ENCODE measurements at regions not wholly inside any gene's neighbourhood (a gene's known extent, or its start where the extent isn't known, plus 50 kb on each side); places are given as distances from the start of the nearest gene placed in this dataset.
A peak's percentile ranks its signal among the peaks of the same experiment; 100 is the strongest.

DNA sequence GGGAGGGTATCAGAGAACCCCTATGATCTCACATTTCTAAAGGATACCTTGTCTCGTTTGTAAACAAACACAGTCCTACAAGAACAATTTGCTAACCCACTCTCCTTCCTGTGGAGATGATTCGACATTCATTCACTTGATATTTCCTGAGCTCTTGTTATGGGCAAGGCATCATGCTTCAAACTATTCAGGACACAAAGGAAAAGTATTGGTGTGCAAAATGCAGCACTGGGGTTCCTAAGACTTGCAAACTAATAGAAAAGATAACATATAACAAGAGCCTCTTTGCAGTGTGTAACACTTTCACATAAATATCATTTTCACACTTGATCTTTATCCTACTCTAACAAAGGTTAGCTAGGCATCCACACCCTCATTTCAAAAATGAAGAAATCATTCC lies 211.5 kb upstream of the BLID start:
- no peaks in the 10 kb centered on the region for H3K36me3 ChIP-seq (ENCODE audit: insufficient read depth, low read length)
- TF ChIP-seq, protein P1, sequence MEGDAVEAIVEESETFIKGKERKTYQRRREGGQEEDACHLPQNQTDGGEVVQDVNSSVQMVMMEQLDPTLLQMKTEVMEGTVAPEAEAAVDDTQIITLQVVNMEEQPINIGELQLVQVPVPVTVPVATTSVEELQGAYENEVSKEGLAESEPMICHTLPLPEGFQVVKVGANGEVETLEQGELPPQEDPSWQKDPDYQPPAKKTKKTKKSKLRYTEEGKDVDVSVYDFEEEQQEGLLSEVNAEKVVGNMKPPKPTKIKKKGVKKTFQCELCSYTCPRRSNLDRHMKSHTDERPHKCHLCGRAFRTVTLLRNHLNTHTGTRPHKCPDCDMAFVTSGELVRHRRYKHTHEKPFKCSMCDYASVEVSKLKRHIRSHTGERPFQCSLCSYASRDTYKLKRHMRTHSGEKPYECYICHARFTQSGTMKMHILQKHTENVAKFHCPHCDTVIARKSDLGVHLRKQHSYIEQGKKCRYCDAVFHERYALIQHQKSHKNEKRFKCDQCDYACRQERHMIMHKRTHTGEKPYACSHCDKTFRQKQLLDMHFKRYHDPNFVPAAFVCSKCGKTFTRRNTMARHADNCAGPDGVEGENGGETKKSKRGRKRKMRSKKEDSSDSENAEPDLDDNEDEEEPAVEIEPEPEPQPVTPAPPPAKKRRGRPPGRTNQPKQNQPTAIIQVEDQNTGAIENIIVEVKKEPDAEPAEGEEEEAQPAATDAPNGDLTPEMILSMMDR (IDR thresholded peaks at IDR 0.05; ENCODE audit: insufficient read depth, low read depth, low read length) = no peak
- no peak for TF ChIP-seq EZH2 (IDR thresholded peaks at IDR 0.05; ENCODE audit: insufficient read depth, low read length)
- DNase-seq (ENCODE audit: low read depth) (no peak), FAIRE-seq (no peak)
- H3K27me3 ChIP-seq (ENCODE audit: insufficient read depth, low read length) = no peaks in the 10 kb centered on the region
- H3K27me3 Mint-ChIP-seq (ENCODE audit: low read depth, unreplicated experiment) = peaks cover 3% of the 10 kb centered on the region
- H4K20me1 ChIP-seq (ENCODE audit: insufficient read depth, low read length) = no peaks in the 10 kb centered on the region
- H3K9me3 Mint-ChIP-seq (ENCODE audit: unreplicated experiment) = no peaks in the 10 kb centered on the region
- no peak overlapping the region for H3K27ac ChIP-seq (ENCODE audit: low read depth, low read length)
- H3K4me3 Mint-ChIP-seq (ENCODE audit: unreplicated experiment) = no peak overlapping the region
- no peaks in the 10 kb centered on the region for H3K9me3 ChIP-seq (ENCODE audit: insufficient read depth, low read depth, low read length)
- no peak overlapping the region for H3K9ac ChIP-seq (ENCODE audit: low read length)
- H3K27ac Mint-ChIP-seq (ENCODE audit: unreplicated experiment) = no peak overlapping the region
- H3K4me1 Mint-ChIP-seq (ENCODE audit: low read depth, unreplicated experiment) = no peaks in the 10 kb centered on the region
- no peak overlapping the region for H3K4me2 ChIP-seq (ENCODE audit: low read length)
- no peaks in the 10 kb centered on the region for H3K36me3 Mint-ChIP-seq (ENCODE audit: low read depth, unreplicated experiment)
- H2AFZ ChIP-seq (ENCODE audit: low read depth, low read length) = no peak overlapping the region
- H3K4me3 ChIP-seq (ENCODE audit: insufficient read depth, low read depth, low read length) = no peak overlapping the region
- H3K4me1 ChIP-seq (ENCODE audit: insufficient read depth, low read length) = no peaks in the 10 kb centered on the region
- H3K79me2 ChIP-seq (ENCODE audit: insufficient read depth, low read length) = no peaks in the 10 kb centered on the region

DNA sequence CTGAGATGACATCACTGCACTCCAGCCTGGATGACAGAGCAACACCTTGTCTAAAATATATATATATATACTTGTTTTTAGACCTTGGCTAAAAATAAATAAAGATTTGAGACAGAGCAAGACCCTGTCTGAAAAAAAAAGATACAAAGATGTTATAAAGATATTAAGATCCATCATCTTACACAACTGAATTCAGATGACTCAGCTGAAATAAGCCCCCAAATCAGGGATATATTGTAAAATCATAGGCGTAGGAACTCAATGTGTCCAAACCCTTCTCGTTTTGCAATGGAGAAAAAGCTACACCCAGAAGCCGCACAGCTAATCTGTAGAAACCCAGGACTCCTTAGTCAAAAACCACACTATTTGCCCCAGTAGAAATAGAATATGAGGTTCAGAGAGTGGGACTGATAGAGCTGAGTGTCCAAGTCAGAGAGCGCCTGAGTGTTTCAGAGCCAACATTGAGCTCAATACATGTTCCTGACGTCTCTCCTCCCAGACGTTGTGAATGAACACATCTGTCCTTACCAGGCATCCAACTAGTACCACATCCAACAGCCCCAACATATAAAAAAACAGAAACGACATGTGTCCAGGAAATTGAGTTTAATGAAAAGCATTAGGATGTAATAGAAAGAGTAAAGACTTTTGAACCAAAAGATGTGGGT lies 207.9 kb upstream of the BLID start:
- Mint-ChIP-seq H3K4me1 (ENCODE audit: low read depth, unreplicated experiment) (peaks cover 3% of the 10 kb centered on the region), H3K4me3 (ENCODE audit: unreplicated experiment) (no peak overlapping the region), H3K9me3 (ENCODE audit: unreplicated experiment) (no peaks in the 10 kb centered on the region), H3K36me3 (ENCODE audit: low read depth, unreplicated experiment) (no peaks in the 10 kb centered on the region), H3K27me3 (ENCODE audit: low read depth, unreplicated experiment) (peaks cover 11% of the 10 kb centered on the region), H3K27ac (ENCODE audit: unreplicated experiment) (no peak overlapping the region)
- no peaks in the 10 kb centered on the region for H4K20me1 ChIP-seq (ENCODE audit: insufficient read depth, low read length)
- H3K4me2 ChIP-seq (ENCODE audit: low read length) = no peak overlapping the region
- FAIRE-seq (no peak), DNase-seq (ENCODE audit: low read depth) (no peak)
- H3K27me3 ChIP-seq (ENCODE audit: insufficient read depth, low read length) = peaks cover 8% of the 10 kb centered on the region
- H3K4me1 ChIP-seq (ENCODE audit: insufficient read depth, low read length) = no peaks in the 10 kb centered on the region
- H2AFZ ChIP-seq (ENCODE audit: low read depth, low read length) = no peak overlapping the region
- H3K27ac ChIP-seq (ENCODE audit: low read depth, low read length) = no peak overlapping the region
- H3K9ac ChIP-seq (ENCODE audit: low read length) = no peak overlapping the region
- H3K36me3 ChIP-seq (ENCODE audit: insufficient read depth, low read length) = no peaks in the 10 kb centered on the region
- H3K79me2 ChIP-seq (ENCODE audit: insufficient read depth, low read length) = no peaks in the 10 kb centered on the region
- TF ChIP-seq EZH2 (IDR thresholded peaks at IDR 0.05; ENCODE audit: insufficient read depth, low read length) = no peak
- TF ChIP-seq, protein P1 (IDR thresholded peaks at IDR 0.05; ENCODE audit: insufficient read depth, low read depth, low read length) = no peak
- H3K9me3 ChIP-seq (ENCODE audit: insufficient read depth, low read depth, low read length) = no peaks in the 10 kb centered on the region
- no peak overlapping the region for H3K4me3 ChIP-seq (ENCODE audit: insufficient read depth, low read depth, low read length)

DNA sequence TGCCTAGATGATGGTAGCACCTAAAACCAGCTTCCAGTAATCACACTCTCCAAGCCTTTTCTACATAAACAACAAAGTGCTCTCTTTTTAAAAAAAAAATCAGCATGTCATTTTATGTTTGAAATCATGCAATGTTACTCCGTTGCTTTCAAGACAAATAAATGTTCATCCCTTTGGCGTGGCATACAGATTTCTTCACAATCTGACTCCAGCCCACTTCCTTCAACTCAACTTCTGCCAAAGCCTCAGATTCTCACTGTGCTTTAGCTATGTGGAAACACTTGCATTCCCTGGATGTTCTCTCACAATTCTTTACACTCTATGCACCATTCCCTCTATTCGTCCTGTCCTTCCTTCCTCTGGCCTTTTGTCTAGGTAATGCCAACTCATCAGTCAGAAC lies 206.3 kb upstream of the BLID start:
- FAIRE-seq = peak; percentile 37
- no peaks in the 10 kb centered on the region for H3K4me1 ChIP-seq (ENCODE audit: insufficient read depth, low read length)

More for the DNA sequence above, 206.3 kb upstream of the BLID start:
- H3K27me3 Mint-ChIP-seq (ENCODE audit: low read depth, unreplicated experiment) = peaks cover 11% of the 10 kb centered on the region
- H3K36me3 ChIP-seq (ENCODE audit: insufficient read depth, low read length) = no peaks in the 10 kb centered on the region
- no peak overlapping the region for H2AFZ ChIP-seq (ENCODE audit: low read depth, low read length)
- peaks cover 8% of the 10 kb centered on the region for H3K27me3 ChIP-seq (ENCODE audit: insufficient read depth, low read length)
- H3K4me1 Mint-ChIP-seq (ENCODE audit: low read depth, unreplicated experiment) = peaks cover 5% of the 10 kb centered on the region
- H3K27ac Mint-ChIP-seq (ENCODE audit: unreplicated experiment) = no peak overlapping the region
- no peak overlapping the region for H3K9ac ChIP-seq (ENCODE audit: low read length)
- peak; percentile 59 for DNase-seq (ENCODE audit: low read depth)
- no peaks in the 10 kb centered on the region for H4K20me1 ChIP-seq (ENCODE audit: insufficient read depth, low read length)
- no peak overlapping the region for H3K27ac ChIP-seq (ENCODE audit: low read depth, low read length)
- no peaks in the 10 kb centered on the region for H3K9me3 ChIP-seq (ENCODE audit: insufficient read depth, low read depth, low read length)
- no peak overlapping the region for H3K4me3 ChIP-seq (ENCODE audit: insufficient read depth, low read depth, low read length)
- H3K79me2 ChIP-seq (ENCODE audit: insufficient read depth, low read length) = no peaks in the 10 kb centered on the region
- H3K36me3 Mint-ChIP-seq (ENCODE audit: low read depth, unreplicated experiment) = no peaks in the 10 kb centered on the region
- no peak overlapping the region for H3K4me2 ChIP-seq (ENCODE audit: low read length)
- TF ChIP-seq EZH2 (IDR thresholded peaks at IDR 0.05; ENCODE audit: insufficient read depth, low read length) = no peak
- TF ChIP-seq, protein P1 (IDR thresholded peaks at IDR 0.05; ENCODE audit: insufficient read depth, low read depth, low read length) = no peak
- no peaks in the 10 kb centered on the region for H3K9me3 Mint-ChIP-seq (ENCODE audit: unreplicated experiment)
- no peak overlapping the region for H3K4me3 Mint-ChIP-seq (ENCODE audit: unreplicated experiment)

Measured in astrocyte (in vitro differentiated cells and primary cell).